ENCODE measurements at regions not wholly inside any gene's neighbourhood (a gene's known extent, or its start where the extent isn't known, plus 50 kb on each side); places are given as distances from the start of the nearest gene placed in this dataset.
A peak's percentile ranks its signal among the peaks of the same experiment; 100 is the strongest.

GRCh38 chr9:107172160-107172978, 110.7 kb upstream of the RAD23B start:
- peak; percentile 56 for DNase-seq

GRCh38 chr9:107172979-107173347, 110.1 kb upstream of the RAD23B start:
- no peak for DNase-seq

GRCh38 chr9:107173422-107174180, 109.5 kb upstream of the RAD23B start:
- DNase-seq, result no peak

GRCh38 chr9:107174441-107174840, 108.6 kb upstream of the RAD23B start:
- DNase-seq, result no peak

- no peak for DNase-seq
Observed at GRCh38 chr9:107175041-107175440, 108.0 kb upstream of the RAD23B start.

- no peak for DNase-seq
Observed at GRCh38 chr9:107175816-107176435, 107.2 kb upstream of the RAD23B start.

GRCh38 chr9:107176436-107177151, 106.5 kb upstream of the RAD23B start:
- no peak for DNase-seq

- DNase-seq, result no peak
Observed at GRCh38 chr9:107177243-107177839, 105.7 kb upstream of the RAD23B start.

- no peak for DNase-seq
Observed at GRCh38 chr9:107177857-107178256, 105.2 kb upstream of the RAD23B start.

- DNase-seq, result no peak
Observed at GRCh38 chr9:107178293-107178692, 104.8 kb upstream of the RAD23B start.

- no peak for DNase-seq
Observed at GRCh38 chr9:107180206-107180605, 102.9 kb upstream of the RAD23B start.

- DNase-seq, result no peak
Observed at GRCh38 chr9:107183176-107183575, 99.9 kb upstream of the RAD23B start.

- no peak for DNase-seq
Observed at GRCh38 chr9:107188376-107188775, 94.7 kb upstream of the RAD23B start.

GRCh38 chr9:107190061-107190935, 92.8 kb upstream of the RAD23B start:
- DNase-seq, result no peak

GRCh38 chr9:107190936-107191290, 92.2 kb upstream of the RAD23B start:
- no peak for DNase-seq

- DNase-seq, result no peak
Observed at GRCh38 chr9:107193251-107193650, 89.8 kb upstream of the RAD23B start.

GRCh38 chr9:107198718-107199117, 84.4 kb upstream of the RAD23B start:
- DNase-seq, result no peak

GRCh38 chr9:107208121-107208520, 75.0 kb upstream of the RAD23B start:
- no peak for DNase-seq

GRCh38 chr9:107210775-107211174, 72.3 kb upstream of the RAD23B start:
- no peak for DNase-seq

GRCh38 chr9:107211284-107211923, 71.7 kb upstream of the RAD23B start:
- DNase-seq, result no peak

GRCh38 chr9:107212613-107213012, 70.5 kb upstream of the RAD23B start:
- no peak for DNase-seq
